Fibroblast of skin of abdomen (primary cell): ENCODE measurements at regions not wholly inside any gene's neighbourhood (a gene's known extent, or its start where the extent isn't known, plus 50 kb on each side); places are given as distances from the start of the nearest gene placed in this dataset.

Source experiments
- DNase-seq: peaks from one replicate; pipeline ENCODE4 v3.0.0-alpha.2; 2013

DNA sequence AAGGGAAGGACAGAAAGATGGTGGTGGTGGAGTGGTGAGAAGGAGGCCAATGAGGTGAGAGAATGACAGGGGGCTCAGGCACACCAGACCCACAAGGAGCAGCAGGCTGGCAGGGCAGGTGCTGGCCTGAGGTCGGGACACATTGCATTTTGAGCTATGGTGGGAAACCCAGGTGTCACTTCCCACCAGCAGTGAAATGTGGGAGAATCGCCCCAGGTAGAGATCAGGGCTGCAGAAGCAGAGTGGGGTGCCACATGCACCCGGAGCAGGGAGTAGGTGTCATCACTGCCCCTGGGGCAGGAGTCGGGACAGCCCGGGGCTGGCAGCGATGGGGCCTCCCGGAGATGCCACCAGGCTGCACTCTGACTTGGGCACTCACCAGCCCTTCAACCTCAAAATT is 315.8 kb downstream of the BCL11B start:
- no peak for DNase-seq

DNA sequence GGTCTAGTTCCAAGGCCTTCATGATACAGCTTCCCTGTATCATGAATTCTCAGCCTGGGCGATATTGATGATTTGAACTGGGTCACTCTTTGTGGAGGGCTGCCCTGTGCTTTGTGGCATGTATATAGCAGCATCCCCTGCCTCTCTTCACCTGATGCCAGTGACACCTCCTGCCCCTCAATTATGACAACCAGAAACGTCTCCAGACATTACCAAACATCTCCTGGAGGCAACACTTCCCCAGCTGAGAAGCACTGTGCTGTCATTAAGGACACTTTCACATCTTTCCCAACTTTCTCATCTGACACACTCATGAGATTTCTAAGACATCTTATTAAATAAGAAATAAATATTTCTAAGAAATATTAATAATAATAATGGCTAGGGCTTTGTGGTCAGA is 315.3 kb downstream of the BCL11B start:
- DNase-seq, result no peak

DNA sequence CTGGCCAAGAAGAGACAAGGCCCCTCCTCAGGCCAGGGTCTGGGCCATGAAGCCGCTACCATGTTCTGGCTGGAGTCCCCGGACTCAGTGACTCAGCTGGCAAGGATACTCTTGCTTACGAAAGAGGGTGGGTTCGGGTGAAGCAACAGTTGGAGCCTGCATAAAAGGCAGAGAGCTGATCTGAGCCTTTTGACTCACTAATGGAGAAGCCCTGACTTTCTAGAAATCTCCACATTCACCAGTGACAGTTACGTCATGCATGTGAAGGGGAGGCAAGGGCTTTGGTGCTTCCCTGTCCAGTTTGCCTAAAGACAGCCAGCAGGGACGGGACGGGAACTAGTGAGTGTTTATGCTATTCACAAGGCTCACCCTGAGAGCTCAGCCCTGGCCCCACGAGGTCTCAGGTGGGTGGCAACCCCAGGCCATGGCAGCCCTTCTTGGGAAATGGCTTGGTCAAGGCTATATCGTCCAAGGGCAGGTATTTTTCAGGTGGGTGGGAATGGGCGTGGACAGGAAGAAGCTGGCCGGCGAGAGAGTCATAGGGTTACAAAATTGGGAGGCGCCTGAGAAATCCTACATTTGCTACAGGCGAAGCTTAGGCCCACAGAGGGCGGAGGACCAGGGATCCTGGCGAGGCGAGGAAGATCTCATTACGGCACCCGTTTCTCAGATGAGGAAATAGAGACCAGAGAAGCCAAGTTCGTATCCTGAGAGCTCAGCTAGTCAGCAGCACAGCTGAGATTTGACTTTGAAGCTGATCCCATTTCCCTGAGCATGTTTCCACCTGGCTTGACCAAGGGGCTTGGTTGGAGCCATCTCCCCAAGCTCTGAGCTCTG is 314.6 kb downstream of the BCL11B start:
- DNase-seq, result peak; percentile 91

DNA sequence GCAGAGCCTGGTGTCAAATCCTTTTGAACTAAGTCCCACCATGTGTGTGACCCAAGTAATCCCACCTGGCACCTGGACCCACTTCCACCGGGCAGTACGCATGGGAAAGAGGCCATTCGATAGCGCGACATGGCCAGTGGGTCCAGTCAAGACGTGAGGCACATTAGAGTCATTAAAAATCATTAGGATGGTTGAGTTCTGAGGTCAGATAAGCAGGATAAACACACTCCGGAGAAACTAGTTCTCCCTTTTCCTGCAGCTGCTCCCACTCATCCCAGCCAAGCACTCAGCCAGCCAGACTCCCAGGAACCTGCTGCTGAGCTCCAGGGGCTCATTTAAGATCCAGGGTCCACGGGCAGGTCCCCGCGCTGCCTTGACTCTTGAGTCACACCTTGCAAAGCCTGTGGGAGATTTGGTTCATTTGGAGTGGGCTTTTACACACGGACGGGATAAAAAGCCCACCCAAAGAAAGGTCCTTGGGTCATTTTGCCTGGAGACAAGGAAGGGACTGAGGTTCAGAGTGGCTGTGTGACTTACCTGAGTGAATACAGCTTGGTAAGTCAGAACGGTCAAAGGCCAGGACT is 313.9 kb downstream of the BCL11B start:
- no peak for DNase-seq

DNA sequence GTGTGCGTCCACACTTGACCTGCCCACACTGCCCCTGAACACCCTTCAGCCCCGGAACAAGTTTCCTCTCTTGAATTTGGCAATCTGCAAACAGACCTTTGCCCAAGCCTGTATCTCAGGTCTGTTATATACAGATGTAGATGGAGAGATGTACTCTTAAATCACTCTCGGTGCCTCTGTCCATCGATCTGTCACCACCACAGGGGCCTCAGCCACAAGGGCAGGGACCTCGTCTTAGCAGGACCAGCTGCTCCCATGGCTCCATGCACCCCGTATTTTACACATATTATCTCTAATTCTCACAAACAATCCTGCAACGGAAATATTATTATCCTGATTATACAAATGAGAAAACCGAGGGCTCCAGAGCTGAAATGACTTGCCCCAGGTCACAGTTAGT is 313.4 kb downstream of the BCL11B start:
- no peak for DNase-seq

DNA sequence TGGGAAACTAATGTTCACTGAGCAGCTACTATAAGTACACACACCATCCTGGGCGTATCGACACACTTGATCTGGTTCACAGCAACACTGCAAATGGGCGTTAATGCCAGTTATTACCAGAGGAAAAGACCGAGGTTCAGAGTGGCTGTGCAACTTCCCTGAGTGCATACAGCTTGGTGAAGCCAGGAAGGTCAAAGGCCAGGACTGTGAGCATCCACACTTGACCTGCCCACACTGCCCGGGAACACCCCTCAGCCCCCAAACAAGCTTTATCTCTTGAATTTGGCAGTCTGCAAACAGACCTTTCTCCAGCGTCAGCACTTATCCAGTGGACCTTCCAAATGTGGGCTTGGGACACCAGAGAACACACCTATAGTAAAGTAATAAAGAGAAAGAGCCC is 312.6 kb downstream of the BCL11B start:
- DNase-seq, result no peak

DNA sequence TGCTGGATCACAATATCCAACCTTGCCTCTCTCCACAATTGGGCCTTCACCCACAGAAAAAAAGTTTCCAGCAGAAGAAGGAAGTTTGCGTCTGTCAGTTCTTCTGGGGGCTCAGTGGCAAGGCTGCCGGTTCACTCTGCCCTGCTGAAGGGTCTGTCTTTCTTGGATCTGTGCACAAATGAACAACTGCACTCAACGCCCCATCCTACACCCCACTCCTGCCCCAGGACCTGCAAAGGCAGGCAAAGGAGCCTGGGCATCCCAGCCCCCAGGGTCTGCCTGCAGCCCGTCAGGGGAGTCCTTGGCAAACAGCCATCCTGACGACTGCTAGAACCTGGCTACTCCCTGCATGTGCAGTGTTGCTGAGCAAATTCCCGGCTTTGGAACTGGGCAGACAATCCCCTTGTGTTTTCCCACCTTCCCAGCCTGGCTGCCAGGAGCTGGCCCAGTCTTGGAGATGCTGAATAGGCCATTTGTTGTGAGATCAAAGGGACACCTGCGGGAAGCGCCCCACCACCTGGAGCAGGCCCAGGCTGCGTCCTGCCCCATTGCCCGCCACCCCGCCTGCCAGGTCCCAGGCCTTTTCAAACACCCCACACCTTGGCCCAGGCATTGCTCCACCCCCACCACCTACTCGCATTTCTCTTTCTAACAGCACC is 311.9 kb downstream of the BCL11B start:
- DNase-seq, result no peak

DNA sequence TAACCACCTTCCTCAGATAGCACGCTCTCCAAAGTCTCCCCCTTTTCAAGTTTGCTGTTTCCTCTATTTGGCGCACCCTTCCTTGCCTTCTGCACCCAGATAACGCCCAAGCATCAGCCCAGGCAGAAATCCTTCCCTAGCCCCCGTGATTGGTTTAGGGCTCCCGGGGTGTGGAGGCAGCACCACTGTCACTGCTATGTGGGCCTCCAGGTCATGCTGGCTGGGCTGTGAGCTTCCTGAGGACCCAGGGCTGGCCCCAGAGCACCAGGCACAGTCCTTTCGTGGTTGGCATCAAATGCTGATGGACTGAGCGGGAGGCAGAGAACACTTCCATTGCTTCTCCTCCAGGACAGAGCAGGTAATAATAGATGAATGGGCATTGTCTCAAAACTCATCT is 311.4 kb downstream of the BCL11B start:
- DNase-seq, result no peak

DNA sequence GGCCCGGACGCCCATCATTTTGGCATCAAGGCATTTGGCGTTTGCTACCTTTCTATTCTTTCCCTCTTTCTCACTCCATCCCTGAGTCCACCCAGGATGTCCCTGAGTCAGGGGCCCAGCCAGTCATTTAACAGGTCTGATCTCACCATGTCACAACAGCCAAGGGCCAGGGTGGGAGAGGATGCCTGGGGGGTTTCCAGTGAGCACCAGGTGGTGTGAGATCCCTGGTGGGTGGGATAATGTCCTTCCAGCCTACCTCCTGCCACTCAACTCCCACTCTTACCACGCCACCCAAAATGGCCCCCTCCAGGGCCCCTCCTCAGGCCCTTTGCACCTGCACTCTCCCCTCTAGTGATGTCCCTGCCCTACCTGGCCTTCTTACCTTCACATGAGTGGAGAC is 310.8 kb downstream of the BCL11B start:
- no peak for DNase-seq

DNA sequence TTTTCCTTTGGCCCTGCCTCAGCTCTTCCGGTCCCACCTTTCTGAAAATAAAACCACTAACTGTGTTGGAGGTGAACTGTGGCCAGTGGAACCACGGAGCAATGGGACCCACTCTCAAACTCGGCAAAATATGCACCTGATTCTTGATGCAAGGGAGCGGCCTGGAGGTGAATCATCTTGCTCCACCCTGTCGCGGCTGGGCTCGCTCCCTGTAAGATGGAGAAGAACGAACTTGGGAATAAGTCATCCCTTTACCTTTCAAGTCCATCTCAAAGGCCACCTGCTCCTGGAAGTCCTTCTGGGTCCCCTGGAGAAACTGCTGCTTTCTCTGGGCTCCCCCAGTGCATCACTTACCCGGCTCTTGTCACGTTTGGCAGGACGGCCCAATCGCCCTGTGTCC is 309.9 kb downstream of the BCL11B start:
- no peak for DNase-seq

DNA sequence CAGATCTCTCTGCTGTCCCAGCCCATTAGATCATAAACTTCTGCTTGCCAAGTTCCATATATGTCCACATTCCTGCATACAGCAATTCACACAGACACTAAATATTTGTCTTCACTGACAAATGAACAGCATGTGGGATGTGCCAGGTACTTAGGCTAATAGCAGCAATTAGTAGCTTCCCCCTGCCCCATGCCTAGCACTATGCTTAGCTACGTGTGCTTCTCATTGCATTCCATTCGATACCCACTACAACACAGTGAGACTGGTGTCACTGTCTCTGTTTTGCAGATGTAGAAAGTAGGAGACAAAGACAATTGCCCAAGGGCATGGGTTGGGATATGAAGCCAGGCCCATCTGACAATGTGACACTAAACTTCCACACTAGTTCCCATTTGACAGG is 308.4 kb downstream of the BCL11B start:
- peak; percentile 41 for DNase-seq

DNA sequence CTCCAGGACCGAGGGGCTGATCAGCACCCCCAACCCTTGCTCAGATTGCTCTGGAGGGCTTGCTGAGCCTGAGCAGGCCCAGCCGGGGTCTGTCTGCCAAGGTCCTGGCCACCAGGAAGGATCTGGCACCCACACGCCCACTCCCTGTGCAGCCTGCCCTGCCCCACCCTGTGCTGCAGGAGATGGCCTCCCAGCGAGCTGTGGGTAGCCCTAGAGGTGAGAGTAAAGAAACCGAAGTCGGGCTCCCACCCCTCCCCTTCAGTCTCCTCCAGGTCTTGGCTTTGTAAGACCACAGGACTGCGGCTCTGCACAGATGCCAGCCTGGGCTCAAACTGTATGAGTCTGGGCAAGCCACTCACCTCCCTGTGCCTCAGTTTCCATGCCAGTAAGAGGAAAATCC is 307.8 kb downstream of the BCL11B start:
- DNase-seq, result no peak

DNA sequence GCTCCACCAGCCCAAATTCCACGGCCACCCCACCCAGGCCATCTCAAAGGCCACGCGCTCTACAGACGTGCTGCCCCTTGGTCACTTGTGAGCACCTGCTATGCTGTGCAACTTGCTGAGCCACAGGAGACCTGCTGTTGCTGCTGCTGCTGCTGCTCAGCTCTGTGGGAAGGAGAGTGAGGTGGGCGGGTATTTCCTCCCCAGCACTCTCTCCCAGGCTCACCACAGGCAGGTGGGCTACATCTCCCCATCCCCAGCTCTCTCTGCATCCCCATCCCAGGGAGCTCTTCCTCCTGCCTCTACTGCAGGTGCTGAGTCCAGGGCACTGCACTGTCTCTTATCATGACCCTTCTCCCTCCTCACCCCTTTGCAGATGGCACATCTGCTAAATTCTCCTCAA is 306.9 kb downstream of the BCL11B start:
- no peak for DNase-seq

DNA sequence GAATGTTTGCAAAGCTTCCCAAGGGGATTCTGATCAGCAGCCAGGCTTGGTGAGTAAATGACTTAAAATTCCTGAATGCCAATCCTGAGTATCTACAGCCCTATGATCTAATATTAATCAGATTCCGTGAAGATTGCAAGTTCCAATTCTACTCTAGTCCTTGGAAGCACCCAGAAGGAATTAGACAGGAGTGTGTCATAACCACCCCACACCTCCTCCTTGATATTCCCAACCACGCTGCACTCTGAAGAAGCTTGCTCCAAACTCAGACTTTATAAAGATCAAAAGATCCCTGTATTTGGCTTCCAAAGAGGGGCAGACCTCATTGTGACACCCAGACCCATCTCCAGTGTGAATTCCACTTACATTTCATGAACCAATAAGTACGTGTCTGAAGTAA is 306.0 kb downstream of the BCL11B start:
- peak; percentile 66 for DNase-seq

DNA sequence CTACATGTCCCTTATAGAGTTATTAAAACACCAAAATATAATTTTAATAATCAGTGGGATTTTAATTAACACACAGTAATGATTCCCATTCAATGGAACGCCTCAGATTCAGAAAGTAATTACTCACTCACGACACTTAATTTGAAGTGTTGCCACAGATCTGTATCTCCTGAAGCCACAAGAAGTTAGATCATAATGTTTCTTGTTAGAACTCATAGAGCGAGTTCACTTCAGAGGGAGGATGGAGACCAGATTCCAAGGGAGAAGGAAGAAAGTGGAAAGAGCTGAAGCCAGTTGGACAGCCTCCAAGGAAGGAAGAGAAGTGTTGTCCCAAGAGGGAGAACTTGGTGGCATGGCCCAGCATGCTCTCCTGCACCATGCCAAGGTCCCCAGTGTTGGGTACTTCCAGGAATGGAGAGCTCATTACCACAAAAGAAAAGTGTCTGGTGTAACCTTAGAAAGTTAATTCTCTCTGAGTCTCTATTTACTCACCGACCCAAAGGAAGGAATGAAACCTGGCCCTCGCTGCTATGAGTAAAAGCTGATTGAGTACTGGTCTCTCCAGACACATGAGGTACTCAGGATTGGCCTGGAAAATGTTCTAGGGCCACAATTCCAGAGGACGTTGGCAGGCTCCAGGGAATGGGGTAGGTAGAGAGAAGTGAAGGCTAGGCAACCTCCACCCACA is 305.4 kb downstream of the BCL11B start:
- peak; percentile 53 for DNase-seq

DNA sequence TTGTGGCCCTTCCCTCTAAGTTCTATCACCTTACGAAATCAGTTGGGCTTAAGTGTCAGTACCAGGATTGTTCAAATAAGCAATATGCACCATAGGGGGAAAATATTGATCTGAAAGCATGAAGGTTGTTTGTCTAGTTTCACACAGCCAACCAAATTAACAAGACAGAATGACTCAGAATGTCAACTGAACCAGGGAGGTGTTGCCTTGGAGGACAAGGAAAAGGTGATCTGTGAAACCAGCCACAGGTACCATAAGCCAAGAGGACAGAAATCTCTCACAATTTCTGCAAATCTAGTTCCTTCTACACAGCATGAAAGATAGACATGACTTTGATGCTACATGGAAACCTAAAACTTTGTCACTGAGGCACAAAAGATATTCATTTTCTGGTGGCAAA is 297.9 kb downstream of the BCL11B start:
- no peak for DNase-seq

DNA sequence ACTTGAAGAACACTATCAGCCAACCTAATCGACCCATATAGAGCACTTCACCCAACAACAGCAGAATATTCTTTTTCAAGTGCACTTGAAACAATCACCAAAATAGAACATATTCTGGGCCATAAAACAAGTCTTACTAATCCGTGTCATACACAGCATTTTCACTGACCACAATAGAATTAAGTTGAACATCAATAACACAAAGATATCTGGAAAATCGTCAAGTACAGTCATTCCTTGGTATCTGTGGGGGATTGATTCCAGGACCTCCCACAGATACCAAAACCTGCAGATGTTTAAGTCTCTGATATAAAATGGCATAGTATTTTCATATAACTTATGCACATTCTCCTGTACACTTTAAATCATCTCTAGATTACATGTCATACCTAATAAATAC is 295.7 kb downstream of the BCL11B start:
- peak; percentile 82 for DNase-seq

DNA sequence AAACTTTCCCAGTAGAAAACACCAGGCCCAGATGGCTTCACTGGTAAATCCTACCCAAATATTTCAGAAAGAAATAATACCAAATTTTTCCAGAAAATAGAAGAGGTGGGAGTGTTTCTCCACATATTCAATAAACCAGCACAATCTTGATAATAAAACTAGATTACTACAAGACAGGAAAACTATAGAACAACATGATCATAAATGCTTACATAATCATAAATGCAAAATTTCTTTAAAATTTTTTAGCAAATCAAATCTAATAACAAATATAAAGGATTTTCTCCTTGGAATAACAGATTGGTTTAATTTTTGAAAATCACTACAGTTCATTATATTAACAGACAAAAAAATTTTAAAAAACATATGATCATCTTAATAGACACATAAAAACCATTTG is 294.5 kb downstream of the BCL11B start:
- no peak for DNase-seq

DNA sequence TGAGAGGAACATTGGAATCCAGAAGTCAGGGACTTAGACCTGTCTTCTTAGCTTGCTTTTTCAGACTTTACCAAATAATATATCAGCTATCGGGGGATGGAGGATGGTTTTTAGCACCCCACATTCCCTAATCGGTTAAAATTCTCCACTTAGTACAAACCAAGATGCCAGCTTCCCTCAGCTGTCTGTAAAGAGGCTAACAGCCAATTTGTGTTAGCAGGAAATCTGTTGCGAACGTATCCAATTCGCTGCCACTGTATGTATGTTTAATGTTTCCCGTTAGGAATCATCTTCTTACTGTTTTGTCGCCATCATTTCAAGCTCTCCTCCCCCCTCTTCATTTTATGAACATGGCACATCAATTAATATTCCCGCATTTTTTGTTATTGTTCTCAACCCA is 289.0 kb downstream of the BCL11B start:
- DNase-seq, result no peak

DNA sequence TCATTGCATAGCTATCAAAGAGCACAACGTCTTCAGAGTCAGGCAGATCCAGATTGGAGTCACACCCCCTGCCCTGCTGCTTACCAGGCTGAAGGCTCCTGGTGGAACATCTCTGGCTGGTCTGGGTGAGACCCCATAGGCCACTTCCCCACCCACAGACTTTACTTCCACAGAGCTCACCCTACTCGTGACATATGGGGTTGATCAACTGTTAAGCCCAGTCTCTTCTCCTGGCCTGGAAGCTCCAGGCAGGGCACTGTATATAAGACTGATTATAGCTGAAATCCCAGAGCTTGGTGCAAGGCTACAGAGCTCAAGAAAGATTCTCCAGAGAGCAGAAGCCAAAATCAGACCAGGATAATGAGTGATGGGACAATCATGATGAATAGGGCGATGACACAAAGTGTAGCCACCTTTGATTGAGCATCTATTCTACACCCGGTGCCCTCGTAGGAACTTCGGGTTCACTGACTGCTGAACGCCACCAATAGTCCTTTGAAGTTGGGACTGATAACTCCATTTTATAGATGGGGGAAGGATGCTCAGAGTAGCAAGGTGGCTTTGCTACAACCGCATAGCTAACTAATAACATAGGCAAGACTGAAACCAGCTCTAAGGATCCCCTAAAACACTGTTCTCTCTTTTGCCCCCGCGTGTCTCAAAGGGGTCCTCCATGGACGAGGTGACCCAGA is 287.8 kb downstream of the BCL11B start:
- DNase-seq, result no peak

DNA sequence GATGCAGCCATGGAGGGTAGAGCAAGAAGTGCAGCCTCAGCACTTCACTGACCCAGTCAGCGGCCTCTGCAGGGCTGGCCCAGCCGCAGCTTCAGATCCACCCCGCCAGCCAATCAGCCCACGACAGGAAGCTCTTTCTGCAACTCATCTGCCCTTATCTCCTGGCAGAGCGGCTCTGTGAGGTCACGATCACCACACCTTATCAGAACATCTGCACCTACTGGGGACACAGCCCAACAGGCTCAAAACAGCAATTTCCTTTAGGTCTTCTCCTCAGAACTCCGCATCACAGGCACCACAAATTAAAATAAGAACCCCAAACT is 287.3 kb downstream of the BCL11B start:
- no peak for DNase-seq

DNA sequence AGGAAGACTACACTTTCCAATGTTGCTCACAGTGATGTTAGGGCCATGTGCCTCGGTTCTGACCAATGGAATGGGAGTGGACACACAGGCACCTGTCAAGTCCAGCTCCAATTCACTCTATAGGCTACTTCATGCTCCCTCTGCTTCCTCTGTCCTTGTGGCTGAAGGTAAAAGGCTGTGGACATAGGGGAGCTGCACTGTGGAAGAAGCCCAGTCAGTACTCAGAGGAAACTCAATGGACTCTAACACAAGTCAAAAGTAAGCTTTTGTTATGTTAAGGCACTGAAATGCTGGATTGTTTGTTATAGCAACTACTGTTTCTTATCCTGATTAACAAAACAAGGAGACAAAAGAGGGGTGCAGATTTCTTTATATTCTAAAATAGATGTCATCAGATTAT is 278.2 kb downstream of the BCL11B start:
- DNase-seq, result no peak

DNA sequence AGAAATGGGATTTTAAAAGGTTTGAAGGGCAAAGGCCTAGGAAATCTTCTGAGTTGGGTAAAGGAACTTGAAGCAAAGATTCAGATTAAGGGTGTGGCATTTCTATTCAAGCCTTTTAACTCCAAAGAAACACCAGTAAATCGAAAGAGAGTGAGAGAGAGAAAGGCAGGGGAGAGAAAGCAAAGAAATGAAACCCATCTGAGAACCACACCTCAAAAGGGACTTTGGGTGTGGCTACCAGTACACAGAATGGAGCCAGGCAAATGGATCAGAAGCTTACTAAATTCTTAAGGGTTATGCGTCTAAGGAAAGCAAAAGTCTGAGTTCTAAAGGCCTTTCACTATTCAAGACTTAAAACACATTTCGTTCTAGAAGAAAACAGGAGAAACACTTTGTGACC is 277.4 kb downstream of the BCL11B start:
- DNase-seq, result no peak
